ENCODE measurements at regions not wholly inside any gene's neighbourhood (a gene's known extent, or its start where the extent isn't known, plus 50 kb on each side); places are given as distances from the start of the nearest gene placed in this dataset.

DNA sequence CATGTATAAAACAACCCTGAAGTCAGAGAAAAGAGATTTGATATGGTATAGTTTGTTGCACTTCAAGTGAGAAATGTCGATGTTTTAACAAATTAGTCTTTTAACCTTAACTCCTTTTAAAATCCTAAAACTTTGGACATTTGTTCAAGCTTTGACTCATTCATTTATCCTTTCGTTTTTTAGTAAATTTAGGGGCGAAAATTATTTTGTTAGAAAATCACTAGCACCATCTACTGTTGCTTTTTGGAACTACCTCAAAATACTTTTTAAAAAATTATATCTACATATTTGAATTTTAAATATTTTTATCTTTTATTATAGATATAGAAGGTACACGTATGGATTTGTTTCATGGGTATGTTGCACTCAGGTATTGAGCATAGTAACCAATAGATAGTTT lies 165.1 kb upstream of the POF1B start:
- TF ChIP-seq, protein P1, sequence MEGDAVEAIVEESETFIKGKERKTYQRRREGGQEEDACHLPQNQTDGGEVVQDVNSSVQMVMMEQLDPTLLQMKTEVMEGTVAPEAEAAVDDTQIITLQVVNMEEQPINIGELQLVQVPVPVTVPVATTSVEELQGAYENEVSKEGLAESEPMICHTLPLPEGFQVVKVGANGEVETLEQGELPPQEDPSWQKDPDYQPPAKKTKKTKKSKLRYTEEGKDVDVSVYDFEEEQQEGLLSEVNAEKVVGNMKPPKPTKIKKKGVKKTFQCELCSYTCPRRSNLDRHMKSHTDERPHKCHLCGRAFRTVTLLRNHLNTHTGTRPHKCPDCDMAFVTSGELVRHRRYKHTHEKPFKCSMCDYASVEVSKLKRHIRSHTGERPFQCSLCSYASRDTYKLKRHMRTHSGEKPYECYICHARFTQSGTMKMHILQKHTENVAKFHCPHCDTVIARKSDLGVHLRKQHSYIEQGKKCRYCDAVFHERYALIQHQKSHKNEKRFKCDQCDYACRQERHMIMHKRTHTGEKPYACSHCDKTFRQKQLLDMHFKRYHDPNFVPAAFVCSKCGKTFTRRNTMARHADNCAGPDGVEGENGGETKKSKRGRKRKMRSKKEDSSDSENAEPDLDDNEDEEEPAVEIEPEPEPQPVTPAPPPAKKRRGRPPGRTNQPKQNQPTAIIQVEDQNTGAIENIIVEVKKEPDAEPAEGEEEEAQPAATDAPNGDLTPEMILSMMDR (IDR thresholded peaks at IDR 0.05) = peak; percentile 39
- no peak for TF ChIP-seq ZFX (IDR thresholded peaks at IDR 0.05; ENCODE audit: borderline replicate concordance)
